ENCODE measurements at regions not wholly inside any gene's neighbourhood (a gene's known extent, or its start where the extent isn't known, plus 50 kb on each side); places are given as distances from the start of the nearest gene placed in this dataset.

DNA sequence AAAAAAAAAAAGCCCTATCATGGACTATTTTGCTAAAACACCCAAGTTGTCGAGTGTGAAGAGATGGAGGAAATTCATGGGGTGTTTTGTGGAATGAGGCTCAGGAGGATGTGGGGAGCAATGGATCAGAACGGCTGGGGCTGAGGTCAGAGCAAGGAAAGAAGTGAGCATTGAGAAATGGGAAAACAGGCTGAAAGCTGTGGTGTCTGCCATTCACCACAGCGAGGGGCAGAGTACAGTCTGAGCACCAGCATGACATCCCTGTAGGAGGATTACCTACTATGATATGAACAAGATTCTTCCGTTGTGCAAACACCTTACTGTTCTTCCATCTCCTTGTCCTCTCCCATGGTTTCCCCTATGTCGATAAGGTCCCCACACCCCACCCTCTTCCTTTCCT, 193.1 kb downstream of the TMEM114 start:
- H3K9me3 ChIP-seq, result no peaks in the 10 kb centered on the region
- TF ChIP-seq, protein P1, sequence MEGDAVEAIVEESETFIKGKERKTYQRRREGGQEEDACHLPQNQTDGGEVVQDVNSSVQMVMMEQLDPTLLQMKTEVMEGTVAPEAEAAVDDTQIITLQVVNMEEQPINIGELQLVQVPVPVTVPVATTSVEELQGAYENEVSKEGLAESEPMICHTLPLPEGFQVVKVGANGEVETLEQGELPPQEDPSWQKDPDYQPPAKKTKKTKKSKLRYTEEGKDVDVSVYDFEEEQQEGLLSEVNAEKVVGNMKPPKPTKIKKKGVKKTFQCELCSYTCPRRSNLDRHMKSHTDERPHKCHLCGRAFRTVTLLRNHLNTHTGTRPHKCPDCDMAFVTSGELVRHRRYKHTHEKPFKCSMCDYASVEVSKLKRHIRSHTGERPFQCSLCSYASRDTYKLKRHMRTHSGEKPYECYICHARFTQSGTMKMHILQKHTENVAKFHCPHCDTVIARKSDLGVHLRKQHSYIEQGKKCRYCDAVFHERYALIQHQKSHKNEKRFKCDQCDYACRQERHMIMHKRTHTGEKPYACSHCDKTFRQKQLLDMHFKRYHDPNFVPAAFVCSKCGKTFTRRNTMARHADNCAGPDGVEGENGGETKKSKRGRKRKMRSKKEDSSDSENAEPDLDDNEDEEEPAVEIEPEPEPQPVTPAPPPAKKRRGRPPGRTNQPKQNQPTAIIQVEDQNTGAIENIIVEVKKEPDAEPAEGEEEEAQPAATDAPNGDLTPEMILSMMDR (IDR thresholded peaks at IDR 0.05), result no peak
- H3K36me3 ChIP-seq, result no peaks in the 10 kb centered on the region
- H3K4me3 ChIP-seq, result no peak overlapping the region
- H3K4me1 ChIP-seq, result no peaks in the 10 kb centered on the region
- H3K27me3 ChIP-seq, result no peaks in the 10 kb centered on the region
- no peak for DNase-seq (ENCODE audit: low spot score)
- no peak overlapping the region for H3K27ac ChIP-seq

DNA sequence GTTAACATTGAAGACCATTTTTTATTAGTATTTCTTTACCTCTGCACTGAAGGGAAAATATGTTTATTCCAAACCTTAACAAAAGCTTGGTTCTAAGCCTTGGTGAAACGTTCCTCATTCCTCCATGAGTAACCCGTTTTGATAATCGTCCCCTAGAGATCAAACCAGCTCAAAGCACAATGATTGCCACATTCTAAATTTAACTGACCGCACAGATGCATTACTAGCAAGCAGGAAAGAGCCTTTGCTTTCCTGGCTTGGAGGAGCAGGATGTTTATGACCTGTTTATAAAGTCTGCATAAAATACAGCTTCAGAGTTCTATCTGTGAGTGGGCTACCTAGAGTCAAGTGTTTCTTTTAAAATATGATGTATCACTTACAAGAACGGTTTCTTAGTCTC, 193.8 kb downstream of the TMEM114 start:
- DNase-seq (ENCODE audit: low spot score), result no peak
- no peaks in the 10 kb centered on the region for H3K27me3 ChIP-seq
- H3K4me1 ChIP-seq, result no peaks in the 10 kb centered on the region
- H3K27ac ChIP-seq, result no peak overlapping the region
- TF ChIP-seq, protein P1 (IDR thresholded peaks at IDR 0.05), result no peak
- no peaks in the 10 kb centered on the region for H3K9me3 ChIP-seq
- no peaks in the 10 kb centered on the region for H3K36me3 ChIP-seq
- H3K4me3 ChIP-seq, result no peak overlapping the region

DNA sequence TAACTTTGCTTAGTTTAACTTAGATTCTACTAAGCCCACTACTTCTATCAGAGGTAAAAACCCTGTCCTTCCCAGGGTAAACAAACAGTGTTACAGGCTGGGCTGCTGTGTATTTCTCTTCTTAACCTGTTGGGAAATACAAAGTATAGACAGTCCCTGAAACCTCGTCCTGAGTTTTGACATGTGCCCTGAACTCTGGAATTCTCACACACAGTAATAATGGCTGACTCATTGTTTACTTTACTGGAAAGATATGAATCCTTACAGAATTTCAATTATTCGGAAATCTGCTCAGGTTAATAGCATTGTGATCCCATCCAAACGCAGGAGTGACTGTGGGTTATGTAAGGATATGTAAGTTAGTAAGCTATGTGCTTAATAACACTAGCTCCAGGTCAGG, 199.1 kb downstream of the TMEM114 start:
- H3K4me3 ChIP-seq, result no peak overlapping the region

DNA sequence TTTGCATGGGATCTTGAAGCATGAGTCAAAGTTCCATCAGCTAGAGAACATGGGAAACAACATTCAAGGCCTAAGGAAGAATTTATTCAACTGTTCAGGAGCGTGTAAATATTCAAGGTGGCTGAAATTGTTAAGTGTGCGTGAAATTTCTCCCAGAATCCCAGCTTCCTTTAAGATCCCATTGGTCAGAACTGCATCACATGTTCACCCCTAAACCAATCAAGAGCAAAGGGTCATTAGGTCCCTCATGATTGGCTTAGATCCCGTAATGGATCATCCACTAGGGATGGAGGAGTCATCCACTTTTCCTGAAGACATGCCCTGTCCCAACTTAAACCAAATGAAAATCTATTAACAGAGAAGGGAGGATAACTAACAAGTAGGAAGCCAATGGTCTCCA, 201.6 kb downstream of the TMEM114 start:
- Histone ChIP-seq H3K4me1 (no peaks in the 10 kb centered on the region), H3K9me3 (no peaks in the 10 kb centered on the region), H3K36me3 (no peaks in the 10 kb centered on the region), H3K4me3 (no peak overlapping the region), H3K27me3 (no peaks in the 10 kb centered on the region), H3K27ac (no peak overlapping the region)
- DNase-seq (ENCODE audit: low spot score), result no peak
- TF ChIP-seq, protein P1 (IDR thresholded peaks at IDR 0.05), result no peak

More for the DNA sequence above, 199.1 kb downstream of the TMEM114 start:
- Histone ChIP-seq H3K4me1 (no peaks in the 10 kb centered on the region), H3K36me3 (no peaks in the 10 kb centered on the region), H3K27ac (no peak overlapping the region), H3K27me3 (no peaks in the 10 kb centered on the region), H3K9me3 (no peaks in the 10 kb centered on the region)
- TF ChIP-seq, protein P1 (IDR thresholded peaks at IDR 0.05), result no peak
- no peak for DNase-seq (ENCODE audit: low spot score)

DNA sequence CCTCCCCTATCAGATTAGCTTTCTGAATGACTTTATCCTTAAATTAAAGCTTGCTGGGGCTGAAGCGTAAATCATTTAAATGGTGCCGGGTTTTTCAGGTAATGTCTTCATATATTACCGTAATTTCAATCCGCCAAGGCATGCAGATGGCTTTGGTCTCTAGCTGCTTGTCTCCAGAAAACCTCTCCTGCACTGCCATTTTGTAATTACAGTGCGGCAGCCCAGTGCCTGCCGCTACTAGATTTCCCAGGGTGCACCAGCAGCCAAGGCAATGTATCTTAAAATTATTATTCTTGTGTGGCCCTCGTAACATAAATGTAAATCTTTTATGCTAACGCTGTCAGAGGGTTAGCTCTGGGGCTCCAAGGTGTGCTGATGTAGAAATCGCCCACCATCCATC, 208.5 kb downstream of the TMEM114 start:
- H3K9me3 ChIP-seq, result no peaks in the 10 kb centered on the region
- no peaks in the 10 kb centered on the region for H3K4me1 ChIP-seq
- H3K36me3 ChIP-seq, result no peaks in the 10 kb centered on the region
- H3K27ac ChIP-seq, result no peak overlapping the region
- no peak for DNase-seq (ENCODE audit: low spot score)
- H3K4me3 ChIP-seq, result no peak overlapping the region
- TF ChIP-seq, protein P1 (IDR thresholded peaks at IDR 0.05), result no peak
- no peaks in the 10 kb centered on the region for H3K27me3 ChIP-seq

DNA sequence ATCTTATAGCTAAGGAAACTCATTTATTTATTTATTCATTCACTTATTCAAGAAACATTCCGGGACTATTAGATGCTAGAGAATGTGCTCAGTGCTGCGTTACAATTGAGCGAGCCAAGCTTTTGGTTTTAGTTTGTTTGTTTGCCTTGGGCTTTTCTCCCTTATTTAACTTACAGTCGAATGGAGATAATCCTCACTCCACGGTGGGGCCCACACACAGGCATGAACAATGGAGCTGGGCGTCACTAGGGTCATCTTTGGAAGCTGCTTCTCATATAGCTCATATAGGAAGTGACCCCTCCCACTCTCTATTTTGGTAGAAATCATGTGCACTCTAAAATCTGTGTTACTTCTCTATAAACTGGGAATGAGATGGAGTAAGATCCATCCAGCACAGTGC, 210.0 kb downstream of the TMEM114 start:
- H3K36me3 ChIP-seq, result no peaks in the 10 kb centered on the region
- H3K9me3 ChIP-seq, result no peaks in the 10 kb centered on the region
- TF ChIP-seq, protein P1 (IDR thresholded peaks at IDR 0.05), result no peak
- H3K4me1 ChIP-seq, result no peaks in the 10 kb centered on the region
- H3K27me3 ChIP-seq, result no peaks in the 10 kb centered on the region
- H3K4me3 ChIP-seq, result no peak overlapping the region
- H3K27ac ChIP-seq, result no peak overlapping the region
- DNase-seq (ENCODE audit: low spot score), result no peak
